ENCODE measurements at regions not wholly inside any gene's neighbourhood (a gene's known extent, or its start where the extent isn't known, plus 50 kb on each side); places are given as distances from the start of the nearest gene placed in this dataset.

GRCh38 chr1:104593413-104594187 is 843.9 kb downstream of the AMY1C start:
- DNase-seq (ENCODE audit: low read depth), result no peak
- H3K4me3 ChIP-seq (ENCODE audit: low read depth, low read length), result no peak overlapping the region
- TF ChIP-seq CTCF (IDR thresholded peaks at IDR 0.05; ENCODE audit: low read depth, low read length) (no peak), MAX (IDR thresholded peaks at IDR 0.05; ENCODE audit: low read depth, low read length) (no peak), MYC (IDR thresholded peaks at IDR 0.05; ENCODE audit: low read depth, low read length) (no peak), POLR2A (IDR thresholded peaks at IDR 0.05; ENCODE audit: extremely low read depth, insufficient read length) (no peak)

- no peak overlapping the region for H3K4me3 ChIP-seq (ENCODE audit: low read depth, low read length)
- DNase-seq (ENCODE audit: low read depth), result no peak
- no peak for TF ChIP-seq CTCF (IDR thresholded peaks at IDR 0.05; ENCODE audit: low read depth, low read length)
These were observed 867.8 kb downstream of the AMY1C start for GRCh38 chr1:104617474-104617873.

GRCh38 chr1:104621221-104621620 is 871.5 kb downstream of the AMY1C start:
- no peak for DNase-seq (ENCODE audit: low read depth)
- TF ChIP-seq MAX (IDR thresholded peaks at IDR 0.05; ENCODE audit: low read depth, low read length), result no peak
- no peak for TF ChIP-seq MYC (IDR thresholded peaks at IDR 0.05; ENCODE audit: low read depth, low read length)
- TF ChIP-seq POLR2A (IDR thresholded peaks at IDR 0.05; ENCODE audit: extremely low read depth, insufficient read length), result no peak
- TF ChIP-seq CTCF (IDR thresholded peaks at IDR 0.05; ENCODE audit: low read depth, low read length), result no peak
- no peak overlapping the region for H3K4me3 ChIP-seq (ENCODE audit: low read depth, low read length)

DNA sequence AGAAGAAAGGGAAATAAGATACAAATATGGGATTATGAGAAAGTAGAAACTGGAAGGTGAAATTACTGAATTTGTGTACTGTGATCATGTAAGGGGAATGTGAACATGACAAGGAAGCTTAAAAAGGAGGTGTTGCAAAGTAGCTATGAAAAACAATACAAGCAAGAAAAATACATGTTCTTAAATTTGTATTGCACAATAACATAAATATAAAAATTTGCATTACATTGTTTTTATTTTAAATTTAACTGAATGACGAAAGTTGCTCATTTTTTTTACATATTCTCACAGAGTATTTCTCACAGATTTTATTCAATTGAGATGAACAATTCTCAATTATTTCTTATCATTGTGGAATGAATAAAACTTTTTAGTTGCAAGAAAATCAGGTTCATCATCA is 874.8 kb downstream of the AMY1C start:
- no peak for TF ChIP-seq CTCF (IDR thresholded peaks at IDR 0.05; ENCODE audit: low read depth, low read length)
- no peak for TF ChIP-seq MAX (IDR thresholded peaks at IDR 0.05; ENCODE audit: low read depth, low read length)
- TF ChIP-seq POLR2A (IDR thresholded peaks at IDR 0.05; ENCODE audit: extremely low read depth, insufficient read length), result no peak
- no peak for TF ChIP-seq MYC (IDR thresholded peaks at IDR 0.05; ENCODE audit: low read depth, low read length)
- DNase-seq (ENCODE audit: low read depth), result no peak
- H3K4me3 ChIP-seq (ENCODE audit: low read depth, low read length), result no peak overlapping the region

DNA sequence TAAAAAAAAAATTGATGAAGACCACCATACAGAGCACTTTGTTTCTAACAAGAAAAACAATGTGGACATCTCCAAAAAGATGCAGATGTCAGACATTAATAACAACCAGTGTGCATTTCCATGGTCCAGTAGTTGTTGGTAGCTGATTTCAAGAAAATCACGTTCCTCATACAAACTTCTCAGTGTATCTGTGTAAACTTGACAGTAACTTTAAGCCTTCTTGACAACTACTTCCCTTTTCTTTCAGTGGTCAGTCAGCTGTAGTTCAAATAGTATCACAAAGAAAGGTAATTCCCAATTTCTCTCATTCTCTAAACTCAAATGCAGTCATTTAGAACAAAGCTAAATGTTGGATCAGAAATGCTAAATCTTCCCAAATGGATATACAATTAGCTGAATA is 879.9 kb downstream of the AMY1C start:
- no peak for TF ChIP-seq CTCF (IDR thresholded peaks at IDR 0.05; ENCODE audit: low read depth, low read length)
- TF ChIP-seq MYC (IDR thresholded peaks at IDR 0.05; ENCODE audit: low read depth, low read length), result no peak
- TF ChIP-seq POLR2A (IDR thresholded peaks at IDR 0.05; ENCODE audit: extremely low read depth, insufficient read length), result no peak
- TF ChIP-seq MAX (IDR thresholded peaks at IDR 0.05; ENCODE audit: low read depth, low read length), result no peak
- DNase-seq (ENCODE audit: low read depth), result peak; percentile 1
- H3K4me3 ChIP-seq (ENCODE audit: low read depth, low read length), result no peak overlapping the region
